OCI-LY1 (cell line): ENCODE measurements at regions not wholly inside any gene's neighbourhood (a gene's known extent, or its start where the extent isn't known, plus 50 kb on each side); places are given as distances from the start of the nearest gene placed in this dataset.

Experiments
- H2AFZ ChIP-seq: fragments of 200-600 bp; sonication (generic), shearing (Covaris generic); 2 replicates; pipeline ENCODE4 v1.6.0; 2014; ENCODE audit warnings: antibody characterized with exemption, mild to moderate bottlenecking, low read length
- H3F3A ChIP-seq: fragments of 200-600 bp; sonication (generic), shearing (Covaris generic); 2 replicates; pipeline ENCODE4 v1.6.0; 2014; ENCODE audit warnings: mild to moderate bottlenecking, antibody characterized with exemption, low read length, moderate library complexity; ENCODE audit not compliant: insufficient read depth
- H3K27ac ChIP-seq: fragments of 200-600 bp; sonication (generic); 2 replicates; pipeline ENCODE4 v1.5.1; 2014; ENCODE audit warnings: low read length, mixed run types, mild to moderate bottlenecking, low read depth; ENCODE audit not compliant: poor library complexity, severe bottlenecking
- H3K27me3 ChIP-seq: fragments of 200-600 bp; sonication (generic); 2 replicates; pipeline ENCODE4 v1.6.0; 2014; ENCODE audit warnings: antibody characterized with exemption, mild to moderate bottlenecking, low read length, moderate library complexity; ENCODE audit not compliant: insufficient read depth
- H3K36me3 ChIP-seq: fragments of 200-600 bp; sonication (generic); 2 replicates; pipeline ENCODE4 v1.6.1; 2014; ENCODE audit warnings: mild to moderate bottlenecking, antibody characterized with exemption, low read length, moderate library complexity, mixed read lengths; ENCODE audit not compliant: insufficient read depth
- H3K4me1 ChIP-seq: fragments of 200-600 bp; sonication (generic); 2 replicates; pipeline ENCODE4 v1.5.1; 2014; ENCODE audit warnings: mild to moderate bottlenecking, low read length, moderate library complexity; ENCODE audit not compliant: insufficient read depth, severe bottlenecking
- H3K4me2 ChIP-seq: fragments of 200-600 bp; sonication (generic), shearing (Covaris generic); 2 replicates; pipeline ENCODE4 v1.6.1; 2014; ENCODE audit warnings: low read length
- H3K4me3 ChIP-seq: fragments of 200-600 bp; sonication (generic); 2 replicates; pipeline ENCODE4 v1.5.1; 2014; ENCODE audit warnings: low read length, low read depth, mild to moderate bottlenecking, mixed read lengths; ENCODE audit not compliant: poor library complexity, severe bottlenecking
- H3K79me2 ChIP-seq: fragments of 200-600 bp; shearing (Covaris generic); 2 replicates; pipeline ENCODE4 v1.6.1; 2016; ENCODE audit warnings: mixed run types, low read length, mixed read lengths; ENCODE audit not compliant: insufficient read depth
- H3K9ac ChIP-seq: fragments of 200-600 bp; sonication (generic), shearing (Covaris generic); 2 replicates; pipeline ENCODE4 v1.6.1; 2014; ENCODE audit warnings: mild to moderate bottlenecking, low read length, mixed read lengths
- H3K9me2 ChIP-seq: fragments of 200-600 bp; sonication (generic), shearing (Covaris generic); 2 replicates; pipeline ENCODE4 v1.6.1; 2014; ENCODE audit warnings: low read depth, mild to moderate bottlenecking, low read length, mixed read lengths
- H3K9me3 ChIP-seq: fragments of 200-600 bp; shearing (Covaris generic); 2 replicates; pipeline ENCODE4 v1.6.1; 2014; ENCODE audit warnings: low read length, mixed read lengths
- H4K20me1 ChIP-seq: fragments of 200-600 bp; sonication (generic), shearing (Covaris generic); 2 replicates; pipeline ENCODE4 v1.6.0; 2016; ENCODE audit warnings: mild to moderate bottlenecking, low read length; ENCODE audit not compliant: insufficient read depth
- EZH2 ChIP-seq: fragments of 200-600 bp; sonication (generic), shearing (Covaris generic); IDR thresholded peaks from 2 replicates; pipeline ENCODE4 v1.8.0; 2017; ENCODE audit warnings: borderline replicate concordance, mixed run types, mild to moderate bottlenecking, antibody characterized with exemption, low read length, moderate library complexity, mixed read lengths
- TF ChIP-seq, protein P1 (sequence below): fragments of 200-600 bp; sonication (generic), shearing (Covaris generic); IDR thresholded peaks from 2 replicates; pipeline ENCODE4 v1.5.1; 2017; ENCODE audit warnings: mild to moderate bottlenecking, antibody characterized with exemption, low read length, moderate library complexity, mixed read lengths

DNA sequence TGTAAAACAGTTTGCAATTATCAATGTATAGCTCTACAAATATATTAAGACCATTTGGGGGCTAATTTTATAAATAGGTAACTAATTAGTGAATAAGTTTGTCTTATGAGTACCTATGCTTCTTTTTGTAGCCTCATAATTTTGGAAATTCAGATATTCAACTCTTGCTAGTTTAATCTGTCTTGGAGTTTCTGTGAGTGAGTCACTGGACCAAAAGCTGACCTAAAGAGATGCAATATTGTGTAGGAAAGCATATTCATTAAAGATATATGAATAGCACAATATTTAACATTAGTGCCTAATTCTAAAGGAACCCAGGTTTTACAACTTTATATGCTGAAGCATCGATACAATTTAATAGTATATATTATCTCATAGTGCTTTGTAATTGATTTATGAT is 161.3 kb upstream of the PCDH18 start:
- Histone ChIP-seq H3K36me3 (no peaks in the 10 kb centered on the region), H3K79me2 (no peaks in the 10 kb centered on the region), H3K27ac (no peak overlapping the region), H3K9me2 (no peaks in the 10 kb centered on the region), H3K4me3 (no peak overlapping the region), H3K4me2 (no peak overlapping the region), H3K27me3 (no peaks in the 10 kb centered on the region), H3F3A (no peaks in the 10 kb centered on the region), H4K20me1 (no peaks in the 10 kb centered on the region), H3K4me1 (no peaks in the 10 kb centered on the region), H3K9ac (no peak overlapping the region), H3K9me3 (no peaks in the 10 kb centered on the region), H2AFZ (no peak overlapping the region)
- no peak for TF ChIP-seq EZH2
- TF ChIP-seq, protein P1, sequence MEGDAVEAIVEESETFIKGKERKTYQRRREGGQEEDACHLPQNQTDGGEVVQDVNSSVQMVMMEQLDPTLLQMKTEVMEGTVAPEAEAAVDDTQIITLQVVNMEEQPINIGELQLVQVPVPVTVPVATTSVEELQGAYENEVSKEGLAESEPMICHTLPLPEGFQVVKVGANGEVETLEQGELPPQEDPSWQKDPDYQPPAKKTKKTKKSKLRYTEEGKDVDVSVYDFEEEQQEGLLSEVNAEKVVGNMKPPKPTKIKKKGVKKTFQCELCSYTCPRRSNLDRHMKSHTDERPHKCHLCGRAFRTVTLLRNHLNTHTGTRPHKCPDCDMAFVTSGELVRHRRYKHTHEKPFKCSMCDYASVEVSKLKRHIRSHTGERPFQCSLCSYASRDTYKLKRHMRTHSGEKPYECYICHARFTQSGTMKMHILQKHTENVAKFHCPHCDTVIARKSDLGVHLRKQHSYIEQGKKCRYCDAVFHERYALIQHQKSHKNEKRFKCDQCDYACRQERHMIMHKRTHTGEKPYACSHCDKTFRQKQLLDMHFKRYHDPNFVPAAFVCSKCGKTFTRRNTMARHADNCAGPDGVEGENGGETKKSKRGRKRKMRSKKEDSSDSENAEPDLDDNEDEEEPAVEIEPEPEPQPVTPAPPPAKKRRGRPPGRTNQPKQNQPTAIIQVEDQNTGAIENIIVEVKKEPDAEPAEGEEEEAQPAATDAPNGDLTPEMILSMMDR: no peak

GRCh38 chr4:137692205-137692604 is 159.9 kb upstream of the PCDH18 start:
- Histone ChIP-seq H3K4me2 (no peak overlapping the region), H3F3A (no peaks in the 10 kb centered on the region), H3K79me2 (no peaks in the 10 kb centered on the region), H3K4me3 (no peak overlapping the region), H3K9ac (no peak overlapping the region), H3K9me3 (no peaks in the 10 kb centered on the region), H3K4me1 (no peaks in the 10 kb centered on the region), H3K27me3 (no peaks in the 10 kb centered on the region), H3K36me3 (no peaks in the 10 kb centered on the region), H3K9me2 (no peaks in the 10 kb centered on the region), H3K27ac (no peak overlapping the region), H4K20me1 (no peaks in the 10 kb centered on the region), H2AFZ (no peak overlapping the region)
- TF ChIP-seq, protein P1: no peak
- no peak for TF ChIP-seq EZH2

DNA sequence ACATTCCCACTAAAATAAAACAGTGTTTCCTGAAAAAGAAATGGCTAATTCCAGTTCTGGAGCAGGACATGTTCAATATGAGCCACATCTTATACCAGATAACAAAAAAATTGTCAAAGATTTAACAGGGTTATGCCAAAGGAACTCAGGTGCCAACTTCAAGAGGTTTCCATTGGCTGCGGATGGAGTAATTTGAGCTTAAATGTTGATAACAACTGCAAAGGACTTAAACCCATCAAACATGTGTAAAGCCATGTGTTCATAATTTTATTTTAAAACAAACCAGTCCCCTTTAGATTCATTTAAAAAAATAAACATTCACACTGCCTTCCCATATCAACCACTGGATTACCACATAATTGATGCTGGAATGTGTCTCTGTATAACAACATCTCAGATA is 156.4 kb upstream of the PCDH18 start:
- Histone ChIP-seq H3K4me2 (no peak overlapping the region), H3K79me2 (no peaks in the 10 kb centered on the region), H3K36me3 (no peaks in the 10 kb centered on the region), H3K4me1 (no peaks in the 10 kb centered on the region), H3K4me3 (no peak overlapping the region), H3K27me3 (no peaks in the 10 kb centered on the region), H3K9ac (no peak overlapping the region), H3K9me3 (no peaks in the 10 kb centered on the region), H3K27ac (no peak overlapping the region), H4K20me1 (no peaks in the 10 kb centered on the region), H2AFZ (no peak overlapping the region), H3F3A (no peaks in the 10 kb centered on the region), H3K9me2 (no peaks in the 10 kb centered on the region)
- TF ChIP-seq, protein P1: no peak
- TF ChIP-seq EZH2: no peak
